DND-41 (cell line): ENCODE measurements at regions not wholly inside any gene's neighbourhood (a gene's known extent, or its start where the extent isn't known, plus 50 kb on each side); places are given as distances from the start of the nearest gene placed in this dataset.
"Not testable (repeated sequence)": the region's sequence is repeated elsewhere in the genome, so short reads cannot be mapped to it uniquely, and the experiment has no call there.

ENCODE experiments used
- CTCF ChIP-seq: IDR thresholded peaks from 2 replicates; pipeline ENCODE4 v1.5.1; 2012; ENCODE audit warnings: borderline replicate concordance, low read length, moderate library complexity, mild to moderate bottlenecking; ENCODE audit not compliant: poor library complexity, severe bottlenecking; ENCODE audit errors: extremely low read depth
- EZH2 ChIP-seq: IDR thresholded peaks from 3 replicates; pipeline ENCODE4 v1.6.1; 2012; ENCODE audit warnings: borderline replicate concordance, low read depth, mild to moderate bottlenecking, moderate library complexity, low read length, inconsistent platforms; ENCODE audit not compliant: severe bottlenecking

- TF ChIP-seq CTCF, EZH2: not testable (repeated sequence)
These were observed 2684.1 kb upstream of the TPTE start for GRCh38 chr21:7837315-7837714.
